Testis (tissue), 2 donors: ENCODE measurements at regions not wholly inside any gene's neighbourhood (a gene's known extent, or its start where the extent isn't known, plus 50 kb on each side); places are given as distances from the start of the nearest gene placed in this dataset.
"Not testable (repeated sequence)": the region's sequence is repeated elsewhere in the genome, so short reads cannot be mapped to it uniquely, and the experiment has no call there.

Source experiments
- DNase-seq: peaks from one replicate; pipeline ENCODE4 v3.0.0-alpha.2; 2019
- H3K27ac ChIP-seq, 2 donors: fragments of 200-600 bp; sonication (generic); one replicate each; pipeline ENCODE4 v1.5.1; 2019
- H3K27me3 ChIP-seq: fragments of 200-600 bp; sonication (generic); one replicate; pipeline ENCODE4 v1.5.1; 2019
- H3K36me3 ChIP-seq: fragments of 200-600 bp; sonication (generic); one replicate; pipeline ENCODE4 v1.5.1; 2017; ENCODE audit warnings: low read depth; ENCODE audit errors: missing control alignments
- H3K4me1 ChIP-seq: fragments of 200-600 bp; sonication (generic); one replicate; pipeline ENCODE4 v1.5.1; 2019
- H3K4me3 ChIP-seq, 2 donors: fragments of 200-600 bp; sonication (generic); one replicate each; pipeline ENCODE4 v1.5.1; 2017 to 2019
- H3K9me3 ChIP-seq: fragments of 200-600 bp; sonication (generic); one replicate; pipeline ENCODE4 v1.5.1; 2017
- CTCF ChIP-seq, 3 experiments: fragments of 450-650 bp in 2 of 3; fragments of 200-600 bp in 1 of 3; sonication (generic) in 1 of 3; IDR thresholded peaks; one replicate each; pipeline ENCODE4 v1.5.1; 2016 to 2019; ENCODE audit warnings: antibody characterized with exemption in 3 of 3, mild to moderate bottlenecking in 2 of 3, moderate library complexity in 1 of 3
- POLR2A ChIP-seq: fragments of 450-650 bp; IDR thresholded peaks from one replicate; pipeline ENCODE4 v1.6.1; 2017; ENCODE audit warnings: antibody characterized with exemption, mild to moderate bottlenecking, moderate library complexity
- WGBS, 2 donors: methylation state at CpG; one replicate each; pipeline ENCODE4 v1.1.5; 2018; 5-methylcytosine and 5-hydroxymethylcytosine counted together
- intact Hi-C: fragments of 100-400 bp; cut with DNase I; formaldehyde crosslinking; loops from one replicate; pipeline ENCODE4 v1.15.1; 2023; ENCODE audit warnings: low total_unique reads

GRCh38 chr5:103389846-103390245 is 131.3 kb downstream of the MACIR start:
- Histone ChIP-seq H3K27me3 (no peaks in the 10 kb centered on the region), H3K9me3 (no peaks in the 10 kb centered on the region), H3K27ac (no peak overlapping the region), H3K36me3 (no peaks in the 10 kb centered on the region), H3K4me1 (peaks cover 7% of the 10 kb centered on the region), H3K4me3 (no peak overlapping the region)
- TF ChIP-seq CTCF (IDR thresholded peaks at IDR 0.05) (no peak), POLR2A (no peak)
- WGBS, 2 donors, result 78 to 83% methylated on average over 3 of the region's 3 CpGs
- intact Hi-C loops, result no loop called here
- no peak for DNase-seq

GRCh38 chr5:103389357-103389756 is 130.8 kb downstream of the MACIR start:
- Histone ChIP-seq H3K36me3 (no peaks in the 10 kb centered on the region), H3K4me3 (no peak overlapping the region), H3K9me3 (no peaks in the 10 kb centered on the region), H3K4me1 (peaks cover 7% of the 10 kb centered on the region), H3K27me3 (no peaks in the 10 kb centered on the region), H3K27ac (no peak overlapping the region)
- 84 to 86% methylated on average over 2 of the region's 2 CpGs for WGBS, 2 donors
- no peak for DNase-seq
- intact Hi-C loops, result no loop called here
- TF ChIP-seq POLR2A, result no peak
- TF ChIP-seq CTCF (IDR thresholded peaks at IDR 0.05), result no peak

- Histone ChIP-seq H3K36me3 (no peaks in the 10 kb centered on the region), H3K4me3 (no peak overlapping the region), H3K4me1 (no peaks in the 10 kb centered on the region), H3K27ac (no peak overlapping the region), H3K27me3 (no peaks in the 10 kb centered on the region), H3K9me3 (no peaks in the 10 kb centered on the region)
- no peak for DNase-seq
- TF ChIP-seq POLR2A, result no peak
- TF ChIP-seq CTCF (IDR thresholded peaks at IDR 0.05), result no peak
- intact Hi-C loops, result no loop called here
These were observed 127.2 kb downstream of the MACIR start for GRCh38 chr5:103385722-103386121.

GRCh38 chr5:103377638-103378037 is 119.1 kb downstream of the MACIR start:
- DNase-seq, H3K4me3 ChIP-seq, H3K36me3 ChIP-seq, H3K27ac ChIP-seq, H3K4me1 ChIP-seq, H3K9me3 ChIP-seq, H3K27me3 ChIP-seq, intact Hi-C loops: not testable (repeated sequence)
- 84 to 88% methylated on average over 4 of the region's 4 CpGs for WGBS, 2 donors

GRCh38 chr5:103375863-103376591 is 117.5 kb downstream of the MACIR start:
- Histone ChIP-seq H3K27ac (no peak overlapping the region), H3K9me3 (no peaks in the 10 kb centered on the region), H3K4me3 (no peak overlapping the region), H3K4me1 (no peaks in the 10 kb centered on the region), H3K36me3 (no peaks in the 10 kb centered on the region), H3K27me3 (no peaks in the 10 kb centered on the region)
- intact Hi-C loops, result no loop called here
- DNase-seq, result no peak
- WGBS, 2 donors, result 93 to 97% methylated on average over 3 of the region's 3 CpGs
- TF ChIP-seq POLR2A (no peak), CTCF (IDR thresholded peaks at IDR 0.05) (no peak)
